Stimulated activated CD8-positive, alpha-beta memory T cell treated with anti-CD3 and anti-CD28 coated beads, Interleukin-4, amount 100 ng/mL, for 1 hour (primary cell): ENCODE measurements at regions not wholly inside any gene's neighbourhood (a gene's known extent, or its start where the extent isn't known, plus 50 kb on each side); places are given as distances from the start of the nearest gene placed in this dataset.
"Not testable (repeated sequence)": the region's sequence is repeated elsewhere in the genome, so short reads cannot be mapped to it uniquely, and the experiment has no call there.

Source experiments
- DNase-seq, 2 donors: peaks; one replicate each; pipeline ENCODE4 v3.0.0-alpha.2; 2020; ENCODE audit warnings: low read depth in 2 of 2, low spot score in 1 of 2

DNA sequence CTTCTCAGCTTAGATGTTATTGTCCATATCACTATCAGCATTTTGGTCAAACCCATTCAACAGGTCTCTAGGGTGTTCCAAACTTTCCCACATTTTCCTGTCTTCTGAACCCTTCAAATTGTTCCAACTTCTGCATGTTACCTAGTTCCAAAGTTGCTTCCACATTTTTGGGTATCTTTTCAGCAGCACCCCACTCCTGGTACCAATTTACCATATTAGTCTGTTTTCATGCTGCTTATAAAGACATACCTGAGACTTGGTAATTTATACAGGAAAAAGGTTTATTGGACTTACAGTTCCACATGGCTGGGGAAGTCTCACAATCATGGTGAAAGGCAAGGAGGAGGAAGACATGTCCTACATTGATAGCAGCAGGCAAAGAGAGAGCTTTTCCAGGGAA, 1187.6 kb downstream of the MRPL39 start:
- DNase-seq: not testable (repeated sequence)

GRCh38 chr21:24418671-24419070, 1188.6 kb downstream of the MRPL39 start:
- DNase-seq: no peak

- DNase-seq: no peak
Measured at GRCh38 chr21:24411429-24411828, 1195.9 kb downstream of the MRPL39 start.

DNA sequence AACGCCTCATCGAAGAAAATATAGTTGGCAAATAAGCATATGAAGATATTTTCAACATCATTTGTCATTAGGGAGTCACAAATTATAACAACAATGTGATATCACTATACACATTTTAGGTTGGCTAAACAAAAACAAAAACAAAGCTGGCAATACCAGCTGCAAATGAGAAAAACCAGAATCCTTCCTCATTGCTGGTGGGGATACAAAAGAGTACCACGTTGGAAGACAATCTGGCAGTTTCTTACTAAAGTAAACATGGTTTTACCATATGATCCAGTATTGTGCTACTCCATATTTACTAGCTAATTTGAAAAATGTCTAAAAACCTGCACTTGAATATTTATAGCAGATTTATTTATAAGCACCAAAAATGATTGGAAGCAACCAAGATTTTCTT, 1204.1 kb downstream of the MRPL39 start:
- DNase-seq: no peak

- no peak for DNase-seq
Measured at GRCh38 chr21:24395320-24395923, 1211.9 kb downstream of the MRPL39 start.

GRCh38 chr21:24375201-24375600, 1232.1 kb downstream of the MRPL39 start:
- DNase-seq: no peak

DNA sequence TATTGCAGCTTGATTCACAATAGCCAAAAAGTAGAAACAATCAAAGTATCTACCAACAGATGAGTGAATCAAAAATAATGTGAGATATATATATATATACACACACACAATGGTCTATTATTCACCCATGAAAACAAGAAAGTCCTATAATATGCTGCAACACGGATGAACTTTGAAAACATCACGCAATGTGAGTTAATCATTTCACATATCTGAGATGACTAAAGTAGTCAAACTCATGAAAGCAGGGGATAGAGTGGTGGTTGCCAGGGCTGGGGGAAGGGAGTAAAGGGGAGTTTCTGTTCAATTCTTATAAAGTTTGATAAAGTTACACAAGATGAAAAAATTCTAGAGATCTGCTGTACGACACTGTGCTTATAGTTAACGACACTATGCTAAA, 1234.8 kb downstream of the MRPL39 start:
- no peak for DNase-seq

DNA sequence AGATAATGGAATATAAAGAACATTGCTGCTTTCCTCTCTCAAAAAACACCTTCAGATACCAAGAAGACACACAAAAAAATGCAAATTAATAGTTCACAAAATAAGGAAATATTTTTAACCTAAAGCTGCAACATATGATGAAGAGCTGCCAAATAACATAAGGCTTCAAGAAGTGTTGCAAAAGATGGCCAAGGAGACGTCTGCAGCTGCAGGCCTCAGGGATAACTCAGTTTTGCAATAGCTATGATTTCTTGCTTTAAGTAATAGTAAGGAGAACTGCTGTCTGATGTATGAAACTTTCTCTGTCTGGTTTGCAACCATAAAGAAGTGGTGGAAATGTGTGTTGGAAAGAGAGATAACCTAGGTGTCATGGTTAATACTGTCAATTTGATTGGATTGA, 1237.5 kb downstream of the MRPL39 start:
- no peak for DNase-seq

DNA sequence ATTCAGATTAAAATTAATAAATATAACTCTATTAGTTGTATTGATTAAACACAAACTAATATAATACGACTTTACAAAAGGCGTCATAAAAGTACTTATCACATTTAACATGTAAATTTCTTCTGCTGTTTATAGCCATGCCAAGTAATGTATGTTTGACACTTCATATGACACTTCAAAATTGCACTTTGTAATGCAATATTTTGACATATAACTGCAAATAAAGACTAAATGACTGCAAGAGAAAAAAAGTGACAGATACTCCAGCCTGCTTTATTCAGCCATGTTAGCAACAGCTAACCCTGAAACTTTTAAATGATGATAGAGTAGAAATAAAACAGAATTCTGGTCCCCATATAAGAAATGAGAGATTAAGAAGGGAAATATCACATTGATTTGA, 1238.0 kb downstream of the MRPL39 start:
- DNase-seq: no peak

DNA sequence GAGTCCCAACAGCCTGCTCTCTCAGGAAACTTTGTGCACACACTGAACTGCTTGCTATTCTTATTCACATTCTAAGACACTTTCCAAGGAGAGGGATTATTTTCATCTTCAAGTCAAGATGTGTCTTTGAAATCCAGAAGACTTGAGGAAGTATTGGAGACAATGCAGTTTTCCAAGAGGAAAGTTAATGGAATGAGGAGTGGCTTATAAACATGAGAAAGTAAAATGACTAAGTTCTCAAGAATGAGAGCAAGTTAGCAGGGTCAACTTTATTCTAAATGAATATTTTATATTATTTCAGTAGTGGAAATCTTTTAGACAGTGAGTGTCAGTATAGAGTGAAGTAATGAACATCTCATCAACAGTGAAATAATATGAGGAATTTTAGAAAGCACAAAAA, 1239.3 kb downstream of the MRPL39 start:
- no peak for DNase-seq

DNA sequence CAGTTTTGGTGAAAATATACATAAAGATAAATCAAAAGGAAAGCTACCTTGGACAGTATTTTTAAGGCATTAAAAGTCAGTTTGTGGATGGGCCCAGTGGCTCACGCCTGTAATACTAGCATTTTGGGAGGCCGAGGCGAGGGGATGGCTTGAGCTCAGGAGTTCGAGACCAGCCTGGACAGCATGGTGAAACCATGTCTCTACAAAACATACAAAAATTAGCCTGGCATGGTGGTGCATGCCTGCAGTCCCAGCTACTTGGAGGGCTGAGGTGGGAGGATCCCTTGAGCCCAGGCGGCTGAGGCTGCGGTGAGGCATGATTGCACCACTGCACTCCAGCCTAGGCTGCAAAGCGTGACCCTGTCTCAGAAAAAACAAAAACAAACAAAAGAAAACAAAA, 1253.8 kb downstream of the MRPL39 start:
- no peak for DNase-seq

GRCh38 chr21:24339406-24339805, 1267.9 kb downstream of the MRPL39 start:
- no peak for DNase-seq

DNA sequence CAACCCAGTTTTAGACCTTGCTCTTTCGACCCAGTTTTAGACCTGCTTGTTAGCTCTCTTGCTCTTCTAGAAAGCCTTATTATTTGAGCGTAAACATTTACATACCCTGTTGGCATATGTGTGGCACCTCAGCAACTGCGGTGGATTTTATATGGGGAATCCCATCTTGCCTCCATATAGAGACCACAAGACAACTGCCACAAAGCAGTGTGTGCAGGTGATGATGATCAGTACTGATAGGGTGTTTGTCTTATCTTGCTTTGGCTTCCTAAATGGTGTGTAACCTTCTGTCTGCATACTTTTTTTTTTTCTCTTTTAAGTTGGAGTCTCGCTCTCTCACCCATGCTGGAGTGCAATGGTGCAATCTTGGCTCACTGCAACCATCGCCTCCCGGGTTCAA, 1270.8 kb downstream of the MRPL39 start:
- DNase-seq: no peak

GRCh38 chr21:24323536-24323935, 1283.7 kb downstream of the MRPL39 start:
- no peak for DNase-seq

GRCh38 chr21:24316277-24316922, 1290.9 kb downstream of the MRPL39 start:
- DNase-seq: no peak

DNA sequence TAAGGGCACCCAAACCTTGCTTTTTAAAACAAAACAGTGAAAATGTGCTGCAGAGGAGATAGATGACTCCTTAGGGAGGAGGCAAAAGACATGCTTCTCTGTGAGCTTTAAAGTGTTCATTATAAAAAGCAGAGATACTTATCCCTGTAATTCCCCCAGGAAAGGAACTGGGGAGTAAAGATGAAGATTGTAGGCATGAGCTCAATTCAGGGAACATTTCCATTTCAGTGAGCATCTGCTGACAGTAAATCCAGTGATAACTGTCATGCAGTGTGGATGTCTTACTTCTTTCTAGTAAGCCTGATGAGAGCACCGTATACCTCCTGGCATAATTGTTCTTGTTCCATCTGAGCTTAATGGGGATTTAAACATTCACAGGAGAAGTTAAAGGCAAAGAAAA, 1296.5 kb downstream of the MRPL39 start:
- no peak for DNase-seq

GRCh38 chr21:24308183-24308582, 1299.1 kb downstream of the MRPL39 start:
- DNase-seq: no peak

DNA sequence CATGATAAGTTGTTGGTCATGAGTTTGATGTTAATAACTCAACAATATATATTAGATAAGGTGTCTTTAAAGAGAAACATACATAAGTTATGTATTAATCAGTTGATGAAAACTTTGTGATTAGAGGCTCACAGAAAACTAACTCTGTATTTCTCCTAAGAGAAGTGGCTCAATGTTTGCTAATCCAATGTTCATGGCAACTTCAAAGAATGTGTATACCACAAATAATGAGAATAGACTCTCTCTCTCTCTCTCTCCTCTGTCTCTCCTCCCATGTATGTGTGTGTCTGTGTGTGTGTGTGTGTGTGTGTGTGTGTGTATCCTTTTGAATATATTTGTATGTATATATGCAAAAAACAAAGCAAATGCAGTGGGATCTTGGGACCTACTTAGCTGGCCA, 1304.9 kb downstream of the MRPL39 start:
- no peak for DNase-seq

DNA sequence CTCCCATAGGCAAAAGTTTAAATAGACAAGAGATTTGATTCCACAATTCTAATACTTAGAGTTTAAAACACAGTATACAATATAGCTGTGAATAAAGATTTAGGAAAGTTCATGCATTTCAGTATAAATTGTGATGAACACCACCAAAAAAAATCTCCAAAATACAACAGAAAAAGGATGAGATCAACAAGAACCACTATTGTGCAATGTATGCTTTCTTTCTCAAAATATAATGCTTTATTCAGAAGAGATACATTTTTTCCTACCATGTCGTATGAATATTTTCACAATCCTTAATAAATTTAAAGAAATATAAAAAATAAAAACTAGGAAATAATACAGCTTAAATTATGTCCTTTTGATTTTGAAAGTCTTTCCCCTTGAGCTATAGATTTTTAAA, 1309.2 kb downstream of the MRPL39 start:
- DNase-seq: no peak

- DNase-seq: no peak
Measured at GRCh38 chr21:24294171-24294570, 1313.1 kb downstream of the MRPL39 start.

GRCh38 chr21:24290151-24290833, 1317.0 kb downstream of the MRPL39 start:
- no peak for DNase-seq

DNA sequence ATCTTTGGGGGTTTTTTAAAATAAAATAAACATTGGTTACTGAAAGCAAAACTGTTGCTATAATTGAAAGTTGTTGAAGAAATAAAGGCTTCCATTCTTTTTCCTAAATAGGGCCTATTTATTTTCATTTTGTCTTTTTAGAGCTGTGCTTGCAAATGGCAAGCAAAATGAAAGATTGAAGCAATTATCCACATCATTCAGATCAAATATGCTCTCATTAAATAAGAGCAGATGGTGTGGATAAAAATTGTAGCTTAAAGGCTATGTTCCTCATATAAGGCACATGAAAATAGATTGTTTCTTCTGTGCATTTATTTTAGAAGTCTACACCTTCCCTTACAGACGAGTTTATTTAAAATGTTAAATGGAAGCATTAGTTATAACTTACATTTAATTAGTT, 1317.7 kb downstream of the MRPL39 start:
- no peak for DNase-seq

DNA sequence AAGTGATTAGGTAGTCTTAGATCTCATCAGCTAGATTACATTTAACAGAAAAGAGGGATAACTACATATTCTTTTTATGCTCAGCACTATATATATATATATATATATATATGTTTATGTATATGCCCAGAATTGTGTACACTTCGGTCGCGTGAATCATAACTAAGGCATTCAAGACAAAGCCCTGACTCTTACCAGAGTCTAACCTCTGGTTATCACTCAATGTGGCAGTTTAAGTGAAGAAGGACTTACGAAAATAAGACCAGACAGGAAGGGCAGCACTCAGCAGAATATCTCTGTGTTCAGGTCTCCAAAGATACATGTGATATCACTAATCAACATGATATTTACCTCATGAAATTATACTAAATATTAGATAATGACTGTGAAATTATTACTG, 1326.7 kb downstream of the MRPL39 start:
- no peak for DNase-seq
